ENCODE measurements at regions not wholly inside any gene's neighbourhood (a gene's known extent, or its start where the extent isn't known, plus 50 kb on each side); places are given as distances from the start of the nearest gene placed in this dataset.
"Not testable (repeated sequence)": the region's sequence is repeated elsewhere in the genome, so short reads cannot be mapped to it uniquely, and the experiment has no call there.

GRCh38 chr7:54397836-54398612 lies 144.2 kb upstream of the VSTM2A start:
- ATAC-seq: no peak

- ATAC-seq: no peak
These were observed 143.3 kb upstream of the VSTM2A start for GRCh38 chr7:54398863-54399262.

GRCh38 chr7:54409917-54410316 lies 132.3 kb upstream of the VSTM2A start:
- no peak for ATAC-seq

DNA sequence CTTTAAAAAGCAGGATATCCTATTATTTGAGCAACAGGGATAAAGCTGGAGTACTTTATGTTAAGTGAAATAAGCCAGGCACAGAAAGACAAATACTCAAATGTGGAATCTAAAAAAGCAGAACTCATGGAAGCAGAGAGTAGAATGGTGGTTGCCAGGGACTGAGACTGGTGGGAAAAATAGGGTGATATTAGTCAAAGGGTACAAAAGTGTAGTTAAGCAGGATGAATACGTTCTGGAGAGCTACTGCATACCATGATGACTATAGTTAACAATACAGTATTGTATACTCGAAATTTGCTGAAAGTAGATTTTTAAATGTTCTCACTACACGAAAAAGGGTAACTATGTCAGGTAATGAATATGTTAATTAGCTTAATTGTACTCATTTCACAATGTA lies 125.5 kb upstream of the VSTM2A start:
- ATAC-seq: no peak

- ATAC-seq: no peak
These were observed 123.0 kb upstream of the VSTM2A start for GRCh38 chr7:54419209-54419608.

- no peak for ATAC-seq
These were observed 115.8 kb upstream of the VSTM2A start for GRCh38 chr7:54426406-54426805.

- ATAC-seq: no peak
These were observed 113.1 kb upstream of the VSTM2A start for GRCh38 chr7:54429111-54429510.

DNA sequence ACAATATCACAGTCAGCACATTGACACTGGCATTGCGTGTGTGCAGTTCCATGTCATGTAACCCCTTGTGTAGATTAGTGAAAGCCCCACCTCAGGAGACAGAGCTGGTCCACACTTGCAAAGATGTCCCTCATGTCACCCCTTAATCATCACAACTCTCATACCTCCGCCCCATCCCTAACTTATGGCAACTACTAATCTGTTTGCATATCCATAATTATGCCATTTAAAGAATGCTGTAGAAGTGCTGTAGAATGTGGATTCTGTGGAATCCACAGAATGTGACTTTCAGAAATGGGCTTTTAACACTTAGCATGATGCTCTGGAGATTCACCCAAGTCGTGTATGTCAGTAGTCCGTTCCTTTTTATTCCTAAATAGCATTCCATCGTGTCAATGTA lies 102.8 kb upstream of the VSTM2A start:
- no peak for ATAC-seq

GRCh38 chr7:54444046-54444686 lies 98.0 kb upstream of the VSTM2A start:
- ATAC-seq: not testable (repeated sequence)

DNA sequence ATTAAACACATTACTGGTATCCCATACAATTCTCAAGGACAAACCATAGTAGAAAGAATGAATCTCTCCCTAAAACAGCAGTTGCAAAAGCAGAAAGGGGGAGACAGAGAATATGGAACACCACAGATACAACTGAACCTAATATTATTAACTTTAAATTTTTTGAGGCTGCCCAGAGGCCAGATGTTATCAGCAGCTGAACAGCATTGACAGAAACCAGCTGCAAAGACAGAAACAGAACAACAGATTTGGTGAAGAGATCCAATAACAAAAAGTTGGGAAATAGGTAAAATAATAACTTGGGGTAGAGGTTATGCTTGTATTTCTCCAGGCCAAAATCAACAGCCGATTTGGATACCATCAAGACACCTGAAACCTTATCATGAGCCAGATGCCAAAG lies 89.0 kb upstream of the VSTM2A start:
- ATAC-seq: not testable (repeated sequence)

GRCh38 chr7:54454700-54455099 lies 87.5 kb upstream of the VSTM2A start:
- ATAC-seq: not testable (repeated sequence)

GRCh38 chr7:54465095-54465494 lies 77.1 kb upstream of the VSTM2A start:
- no peak for ATAC-seq

DNA sequence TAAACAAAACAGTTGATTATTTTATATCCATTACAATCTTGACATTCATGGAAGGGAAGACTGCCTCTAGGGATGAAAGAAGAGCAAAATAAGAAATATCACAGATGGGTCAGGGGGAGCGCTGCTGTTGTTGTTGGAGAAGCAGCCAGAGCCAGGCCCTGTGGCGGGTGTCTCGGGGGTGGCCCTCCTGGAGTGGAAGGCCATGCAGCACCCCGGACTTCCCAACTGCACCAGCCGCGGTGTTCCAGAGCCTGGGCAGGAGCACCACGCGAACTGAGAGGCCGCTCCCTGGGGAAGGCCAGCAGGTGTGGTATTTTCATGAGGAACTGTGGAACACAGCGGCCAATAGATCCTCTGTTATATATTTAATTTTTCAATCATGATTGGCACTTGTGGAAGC lies 72.4 kb upstream of the VSTM2A start:
- ATAC-seq: no peak

DNA sequence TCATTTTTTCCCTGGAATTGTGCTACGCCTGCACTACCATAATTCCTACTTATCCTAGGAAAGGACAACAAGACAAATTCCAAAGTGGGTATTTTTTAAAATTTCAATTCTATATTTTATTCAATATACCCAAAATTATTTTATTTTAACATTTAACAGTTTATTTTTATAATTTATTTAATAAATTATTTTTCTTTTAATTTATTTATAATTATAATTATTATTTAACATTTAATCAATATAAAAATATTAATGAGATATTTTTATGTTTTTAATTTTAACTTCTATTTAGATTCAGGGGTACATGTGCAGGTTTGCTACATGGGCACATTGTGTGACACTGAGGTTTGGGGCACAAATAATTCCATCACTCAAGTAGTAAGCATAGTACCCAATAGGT lies 65.6 kb upstream of the VSTM2A start:
- ATAC-seq: no peak

- ATAC-seq: no peak
These were observed 65.1 kb upstream of the VSTM2A start for GRCh38 chr7:54477083-54477482.

GRCh38 chr7:54483523-54483922 lies 58.7 kb upstream of the VSTM2A start:
- no peak for ATAC-seq

- no peak for ATAC-seq
These were observed 57.1 kb upstream of the VSTM2A start for GRCh38 chr7:54485044-54485443.
